Bronchial epithelial cell (primary cell): ENCODE measurements at regions not wholly inside any gene's neighbourhood (a gene's known extent, or its start where the extent isn't known, plus 50 kb on each side); places are given as distances from the start of the nearest gene placed in this dataset.

Experiments
- DNase-seq: peaks from one replicate; pipeline ENCODE4 v3.0.0-alpha.2; 2010; ENCODE audit warnings: low read depth
- FAIRE-seq: peaks from 2 replicates; lab custom pipeline; 2011; peaks lifted over from hg19 to GRCh38; lab: Jason Lieb, UNC
- H3K27me3 ChIP-seq: 2 replicates; pipeline ENCODE4 v1.5.1; 2011; ENCODE audit warnings: low read length; ENCODE audit not compliant: control insufficient read depth, insufficient read depth
- H3K36me3 ChIP-seq: 2 replicates; pipeline ENCODE4 v1.5.1; 2011; ENCODE audit warnings: low read length; ENCODE audit not compliant: control insufficient read depth, insufficient read depth
- H3K4me3 ChIP-seq: 2 replicates; pipeline ENCODE4 v1.5.1; 2011; ENCODE audit warnings: mild to moderate bottlenecking, low read depth, low read length, control low read depth
- TF ChIP-seq, protein P1 (sequence below): IDR thresholded peaks from 2 replicates; pipeline ENCODE4 v1.5.1; 2011; ENCODE audit warnings: mild to moderate bottlenecking, moderate library complexity, low read length, control low read depth, inconsistent platforms; ENCODE audit not compliant: insufficient read depth, severe bottlenecking

DNA sequence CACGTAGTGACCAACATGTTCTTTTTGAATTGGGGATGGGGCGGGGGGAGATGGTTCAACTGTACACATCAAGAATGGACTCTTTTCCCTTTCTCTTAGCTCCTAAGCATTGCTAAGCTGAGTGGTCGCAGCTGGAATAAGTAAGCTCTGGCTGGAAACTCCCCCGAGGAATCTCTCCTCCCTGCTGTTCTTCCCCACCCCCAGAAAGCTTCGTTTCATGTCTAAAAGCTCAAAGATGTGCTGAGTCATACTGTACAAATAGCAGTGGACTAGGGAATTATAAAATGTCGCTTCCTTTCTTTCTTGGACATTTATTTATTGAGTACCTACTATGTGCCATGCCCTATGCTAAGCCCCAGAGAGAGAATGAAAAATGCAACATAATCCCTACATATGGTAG is 191.1 kb upstream of the ADO start:
- H3K27me3 ChIP-seq: no peaks in the 10 kb centered on the region
- TF ChIP-seq, protein P1, sequence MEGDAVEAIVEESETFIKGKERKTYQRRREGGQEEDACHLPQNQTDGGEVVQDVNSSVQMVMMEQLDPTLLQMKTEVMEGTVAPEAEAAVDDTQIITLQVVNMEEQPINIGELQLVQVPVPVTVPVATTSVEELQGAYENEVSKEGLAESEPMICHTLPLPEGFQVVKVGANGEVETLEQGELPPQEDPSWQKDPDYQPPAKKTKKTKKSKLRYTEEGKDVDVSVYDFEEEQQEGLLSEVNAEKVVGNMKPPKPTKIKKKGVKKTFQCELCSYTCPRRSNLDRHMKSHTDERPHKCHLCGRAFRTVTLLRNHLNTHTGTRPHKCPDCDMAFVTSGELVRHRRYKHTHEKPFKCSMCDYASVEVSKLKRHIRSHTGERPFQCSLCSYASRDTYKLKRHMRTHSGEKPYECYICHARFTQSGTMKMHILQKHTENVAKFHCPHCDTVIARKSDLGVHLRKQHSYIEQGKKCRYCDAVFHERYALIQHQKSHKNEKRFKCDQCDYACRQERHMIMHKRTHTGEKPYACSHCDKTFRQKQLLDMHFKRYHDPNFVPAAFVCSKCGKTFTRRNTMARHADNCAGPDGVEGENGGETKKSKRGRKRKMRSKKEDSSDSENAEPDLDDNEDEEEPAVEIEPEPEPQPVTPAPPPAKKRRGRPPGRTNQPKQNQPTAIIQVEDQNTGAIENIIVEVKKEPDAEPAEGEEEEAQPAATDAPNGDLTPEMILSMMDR: no peak
- H3K4me3 ChIP-seq: no peak overlapping the region
- DNase-seq (peak; percentile 11), FAIRE-seq (no peak)
- H3K36me3 ChIP-seq: no peaks in the 10 kb centered on the region

DNA sequence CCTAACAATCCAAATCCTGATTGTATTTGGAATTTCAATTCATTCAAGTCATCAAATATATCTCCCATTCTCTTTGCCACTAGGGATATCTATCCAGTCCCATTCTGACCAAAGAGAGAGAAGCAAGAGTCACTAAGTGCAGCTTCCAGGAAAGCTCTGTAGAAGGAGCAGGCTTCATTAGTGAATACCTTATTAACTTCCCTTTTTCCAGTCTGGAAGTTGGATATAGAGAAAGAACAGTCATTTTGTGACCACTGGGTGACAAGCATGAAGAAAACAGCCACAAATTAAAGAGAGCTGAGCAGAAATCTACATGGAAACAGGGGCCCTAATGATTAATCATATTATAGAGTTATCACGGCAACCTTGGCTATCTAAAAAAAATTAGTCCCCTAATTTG is 190.7 kb upstream of the ADO start:
- no peak for FAIRE-seq

DNA sequence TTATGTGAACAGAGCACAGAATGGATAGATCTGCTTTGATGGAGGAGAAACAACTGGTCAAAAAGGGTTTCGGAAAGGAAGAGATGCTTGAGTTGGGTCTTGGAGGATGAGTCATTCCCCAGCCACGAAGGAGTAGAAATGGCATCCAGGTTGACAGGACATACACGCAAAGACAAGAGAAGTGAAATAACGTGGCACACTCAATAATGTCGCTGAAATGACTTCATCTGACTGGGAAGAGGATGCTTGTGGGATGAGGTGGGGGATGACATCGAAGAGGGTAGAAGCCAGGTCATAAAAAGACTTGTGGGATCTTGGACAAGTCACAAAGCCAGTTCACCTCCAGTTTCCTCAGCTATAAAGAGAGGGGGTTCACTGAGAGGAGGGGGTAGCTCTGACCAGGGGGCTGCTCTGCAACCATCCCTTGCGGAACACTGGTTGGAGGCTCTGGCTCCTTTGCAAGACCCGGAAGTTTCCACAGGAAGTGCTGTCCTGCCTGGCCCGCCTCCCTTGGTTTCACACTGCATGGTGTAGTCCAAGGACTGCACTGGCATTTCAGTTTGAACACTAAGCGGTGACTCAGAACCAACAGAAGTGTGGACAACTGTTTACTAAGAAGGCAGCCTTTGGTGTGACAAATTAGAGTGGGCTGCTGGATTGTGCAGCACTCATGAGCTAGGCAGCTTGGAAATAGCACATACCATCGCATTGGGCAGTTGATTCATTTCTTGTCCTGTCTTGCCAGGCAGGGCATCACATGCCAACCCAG is 189.9 kb upstream of the ADO start:
- Histone ChIP-seq H3K36me3 (no peaks in the 10 kb centered on the region), H3K27me3 (no peaks in the 10 kb centered on the region), H3K4me3 (no peak overlapping the region)
- TF ChIP-seq, protein P1: no peak
- FAIRE-seq (peak; percentile 76), DNase-seq (peak; percentile 95)

More for the DNA sequence above, 190.7 kb upstream of the ADO start:
- TF ChIP-seq, protein P1: no peak
- no peaks in the 10 kb centered on the region for H3K36me3 ChIP-seq
- no peak overlapping the region for H3K4me3 ChIP-seq
- no peak for DNase-seq
- H3K27me3 ChIP-seq: no peaks in the 10 kb centered on the region

DNA sequence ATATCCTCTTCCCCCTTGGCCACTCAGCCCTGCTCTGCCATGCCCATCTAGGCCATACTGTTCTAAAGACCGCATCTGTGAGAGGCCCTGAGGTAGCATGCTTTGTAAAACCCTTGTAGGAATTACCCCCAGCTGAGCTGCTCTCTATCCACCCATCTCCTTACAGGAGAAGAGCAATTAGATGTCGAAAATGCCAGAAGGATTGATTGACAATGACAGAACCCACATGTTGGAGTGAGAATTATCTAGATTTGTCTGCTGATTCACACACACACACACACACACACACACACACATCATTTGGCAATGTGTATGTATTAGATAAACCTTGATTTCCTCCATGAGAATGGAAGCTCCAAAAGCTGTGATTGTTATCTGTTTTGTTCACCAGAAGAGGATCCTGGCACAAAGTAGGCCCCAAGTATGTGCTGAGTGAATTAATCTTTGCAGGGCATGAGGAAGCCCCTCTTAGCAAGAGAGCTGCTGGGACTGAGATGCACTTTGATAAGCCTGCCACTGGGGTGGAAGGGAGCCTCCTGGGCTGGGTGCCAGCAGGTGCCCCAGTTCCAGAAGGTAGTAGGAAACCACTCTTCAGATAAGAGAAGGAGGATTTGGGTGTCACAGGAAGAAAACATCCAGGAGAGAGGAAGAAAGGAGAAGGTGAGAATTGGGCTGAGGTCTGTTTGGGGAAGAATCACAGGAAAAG is 187.5 kb upstream of the ADO start:
- DNase-seq (no peak), FAIRE-seq (no peak)
- TF ChIP-seq, protein P1: no peak
- Histone ChIP-seq H3K4me3 (no peak overlapping the region), H3K27me3 (no peaks in the 10 kb centered on the region), H3K36me3 (no peaks in the 10 kb centered on the region)

DNA sequence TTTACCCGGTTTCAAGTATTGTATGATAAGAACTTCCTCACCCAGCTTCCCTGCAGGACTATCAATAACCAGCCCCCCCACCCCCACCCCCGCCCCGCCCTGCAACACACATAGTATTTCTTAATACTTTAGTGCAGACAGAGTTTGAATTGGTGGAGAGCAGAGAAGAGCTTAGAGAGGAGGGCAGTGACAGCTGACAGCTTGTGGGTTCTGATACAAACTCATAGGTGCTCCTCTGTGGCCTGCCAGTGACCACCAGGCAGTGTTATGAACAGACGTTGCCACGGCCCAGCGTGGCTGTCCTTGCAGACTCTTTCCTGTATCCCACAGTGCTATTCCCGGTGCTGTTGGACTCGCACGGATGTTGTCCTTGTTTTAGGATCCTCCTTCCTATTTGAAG is 186.9 kb upstream of the ADO start:
- no peaks in the 10 kb centered on the region for H3K36me3 ChIP-seq
- H3K4me3 ChIP-seq: no peak overlapping the region
- FAIRE-seq (no peak), DNase-seq (no peak)
- no peaks in the 10 kb centered on the region for H3K27me3 ChIP-seq
- TF ChIP-seq, protein P1: no peak

DNA sequence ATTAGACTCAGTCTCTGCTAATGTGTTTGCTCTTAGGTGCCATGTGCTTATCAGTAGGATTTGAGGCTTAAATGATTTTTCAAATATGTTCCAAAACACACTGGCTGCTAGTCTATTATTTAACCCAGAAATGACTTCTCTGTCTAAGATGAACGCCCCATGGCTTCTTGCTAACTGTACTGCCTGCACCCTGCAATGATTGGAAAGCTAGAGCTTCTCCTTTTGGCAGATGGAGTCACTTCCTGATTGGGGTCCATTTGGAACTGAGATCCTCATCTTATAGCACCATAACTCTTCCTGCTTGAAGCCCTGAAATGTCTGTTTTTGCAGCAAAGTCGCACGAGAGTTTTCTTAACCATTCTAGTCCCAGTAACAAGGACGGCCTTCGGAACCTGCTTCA is 186.5 kb upstream of the ADO start:
- DNase-seq (no peak), FAIRE-seq (peak; percentile 40)
- TF ChIP-seq, protein P1: no peak
- H3K4me3 ChIP-seq: no peak overlapping the region
- no peaks in the 10 kb centered on the region for H3K36me3 ChIP-seq
- no peaks in the 10 kb centered on the region for H3K27me3 ChIP-seq
